ENCODE measurements at regions not wholly inside any gene's neighbourhood (a gene's known extent, or its start where the extent isn't known, plus 50 kb on each side); places are given as distances from the start of the nearest gene placed in this dataset.

GRCh38 chr12:14264316-14264715, 101.2 kb upstream of the ATF7IP start:
- no peak for TF ChIP-seq CTCF (IDR thresholded peaks at IDR 0.05)
- TF ChIP-seq POLR2A (IDR thresholded peaks at IDR 0.05) = no peak

Data from esophagus squamous epithelium (tissue), 4 donors.